ENCODE measurements at regions not wholly inside any gene's neighbourhood (a gene's known extent, or its start where the extent isn't known, plus 50 kb on each side); places are given as distances from the start of the nearest gene placed in this dataset.
"Not testable (repeated sequence)": the region's sequence is repeated elsewhere in the genome, so short reads cannot be mapped to it uniquely, and the experiment has no call there.

- Histone ChIP-seq H3K4me3 (ENCODE audit: low read depth, low read length) (no peak overlapping the region), H3K9me3 (ENCODE audit: severe bottlenecking) (no peaks in the 10 kb centered on the region), H3K36me3 (no peaks in the 10 kb centered on the region), H3K27ac (no peak overlapping the region), H3K27me3 (ENCODE audit: insufficient read depth, low read depth, severe bottlenecking) (no peaks in the 10 kb centered on the region)
- no peak for TF ChIP-seq CTCF (IDR thresholded peaks at IDR 0.05; ENCODE audit: low read depth, low read length)
- DNase-seq, result no peak
Observed at GRCh38 chr9:134571946-134572917, 69.4 kb upstream of the COL5A1 start.

GRCh38 chr9:134574686-134575085 is 66.9 kb upstream of the COL5A1 start:
- H3K27ac ChIP-seq; DNase-seq; H3K36me3 ChIP-seq; H3K9me3 ChIP-seq (ENCODE audit: severe bottlenecking); H3K27me3 ChIP-seq (ENCODE audit: insufficient read depth, low read depth, severe bottlenecking); H3K4me3 ChIP-seq (ENCODE audit: low read depth, low read length): not testable (repeated sequence)

- no peak for TF ChIP-seq CTCF (IDR thresholded peaks at IDR 0.05; ENCODE audit: low read depth, low read length)
- Histone ChIP-seq H3K27me3 (ENCODE audit: insufficient read depth, low read depth, severe bottlenecking) (no peaks in the 10 kb centered on the region), H3K27ac (no peak overlapping the region), H3K9me3 (ENCODE audit: severe bottlenecking) (no peaks in the 10 kb centered on the region), H3K36me3 (no peaks in the 10 kb centered on the region), H3K4me3 (ENCODE audit: low read depth, low read length) (no peak overlapping the region)
- DNase-seq, result no peak
Observed at GRCh38 chr9:134575103-134575900, 66.3 kb upstream of the COL5A1 start.

- H3K9me3 ChIP-seq (ENCODE audit: severe bottlenecking), result no peaks in the 10 kb centered on the region
- H3K27me3 ChIP-seq (ENCODE audit: insufficient read depth, low read depth, severe bottlenecking), result no peaks in the 10 kb centered on the region
- no peak for TF ChIP-seq CTCF (IDR thresholded peaks at IDR 0.05; ENCODE audit: low read depth, low read length)
- no peak overlapping the region for H3K27ac ChIP-seq
- no peak for DNase-seq
- H3K36me3 ChIP-seq, result no peaks in the 10 kb centered on the region
- no peak overlapping the region for H3K4me3 ChIP-seq (ENCODE audit: low read depth, low read length)
Observed at GRCh38 chr9:134575901-134576176, 65.8 kb upstream of the COL5A1 start.

- no peak overlapping the region for H3K4me3 ChIP-seq (ENCODE audit: low read depth, low read length)
- H3K36me3 ChIP-seq, result no peaks in the 10 kb centered on the region
- no peaks in the 10 kb centered on the region for H3K9me3 ChIP-seq (ENCODE audit: severe bottlenecking)
- no peaks in the 10 kb centered on the region for H3K27me3 ChIP-seq (ENCODE audit: insufficient read depth, low read depth, severe bottlenecking)
- no peak for TF ChIP-seq CTCF (IDR thresholded peaks at IDR 0.05; ENCODE audit: low read depth, low read length)
- H3K27ac ChIP-seq, result no peak overlapping the region
- DNase-seq, result no peak
Observed at GRCh38 chr9:134585021-134585561, 56.5 kb upstream of the COL5A1 start.
